Stimulated activated CD8-positive, alpha-beta memory T cell treated with anti-CD3 and anti-CD28 coated beads, Interleukin-15, amount 100 ng/mL, for 48 hours (primary cell): ENCODE measurements at regions not wholly inside any gene's neighbourhood (a gene's known extent, or its start where the extent isn't known, plus 50 kb on each side); places are given as distances from the start of the nearest gene placed in this dataset.

ENCODE experiments used
- DNase-seq, 2 donors: peaks; one replicate each; pipeline ENCODE4 v3.0.0-alpha.2; 2020; ENCODE audit warnings: low read depth in 2 of 2

DNA sequence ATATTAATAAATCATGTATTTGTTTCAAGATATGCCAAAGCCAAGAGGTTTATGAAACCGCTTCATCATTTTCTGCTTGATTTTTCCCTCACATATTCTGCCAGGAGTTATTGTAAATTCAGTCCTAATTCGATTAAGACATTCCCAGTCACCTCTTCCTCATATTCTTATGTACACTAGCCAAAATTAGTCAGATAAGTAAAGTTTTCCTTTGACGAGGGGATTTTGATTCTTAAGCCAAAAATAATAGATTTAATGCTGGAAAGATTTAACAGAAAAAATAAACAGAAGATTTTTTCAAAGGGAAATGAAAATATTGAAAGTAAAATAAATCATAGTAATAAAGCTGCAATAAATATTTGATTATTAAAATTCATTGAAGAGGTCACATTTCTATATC lies 51.0 kb upstream of the VEGFC start:
- DNase-seq: no peak

DNA sequence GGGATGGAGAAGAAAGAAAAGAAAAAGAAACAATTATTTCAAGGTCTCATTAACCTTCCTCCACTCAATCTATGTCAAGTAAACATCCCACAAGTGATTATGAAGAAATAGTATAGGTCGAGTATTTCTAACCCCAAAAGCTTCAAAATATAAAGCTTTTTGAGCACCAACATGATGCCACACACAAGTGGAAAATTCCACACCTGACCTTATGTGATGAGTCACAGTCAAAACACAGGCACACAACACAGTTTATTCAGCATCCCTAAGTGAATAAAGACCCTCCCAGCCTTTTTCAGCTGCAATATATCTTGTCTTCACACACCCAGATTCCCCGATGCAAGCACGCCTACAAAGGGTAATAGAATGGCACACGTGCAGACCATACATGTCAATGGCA lies 51.7 kb upstream of the VEGFC start:
- DNase-seq: no peak

DNA sequence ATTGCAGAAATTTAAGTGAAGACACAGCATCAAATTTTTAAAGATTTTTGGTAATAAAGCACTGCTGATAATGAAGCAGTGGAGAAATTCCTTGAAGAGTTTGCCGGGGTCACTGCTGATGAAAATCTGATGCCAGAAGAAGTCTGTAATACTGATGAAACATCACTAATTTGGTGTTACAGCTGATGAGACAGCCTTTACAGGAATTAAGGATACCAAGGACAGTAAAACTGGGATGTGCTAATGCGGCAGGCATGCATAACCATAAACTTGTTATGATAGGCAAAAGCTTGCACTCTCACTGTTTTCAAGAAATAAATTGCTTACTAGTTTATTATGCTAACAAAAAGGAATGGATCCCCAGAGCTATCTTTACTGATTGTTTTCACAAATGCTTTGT lies 52.9 kb upstream of the VEGFC start:
- DNase-seq: no peak

DNA sequence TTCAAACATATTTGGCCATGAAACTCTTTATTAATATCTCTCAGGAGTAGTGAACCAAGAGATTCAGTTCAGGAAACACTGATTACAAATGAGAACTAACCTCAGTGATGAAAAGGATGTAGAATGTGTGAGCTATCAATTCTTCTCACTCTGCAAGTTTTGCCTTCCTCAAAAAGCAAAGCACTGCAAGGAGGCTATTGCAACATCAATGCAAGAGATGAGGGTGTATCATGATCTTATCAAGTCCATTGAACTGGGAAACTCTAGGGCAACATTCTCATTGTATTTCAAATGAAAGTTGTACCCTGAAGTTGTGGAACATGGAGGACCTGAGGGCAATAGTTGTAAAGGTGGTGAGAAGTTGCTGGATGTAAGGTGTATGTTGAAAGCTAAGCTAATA lies 56.4 kb upstream of the VEGFC start:
- no peak for DNase-seq

DNA sequence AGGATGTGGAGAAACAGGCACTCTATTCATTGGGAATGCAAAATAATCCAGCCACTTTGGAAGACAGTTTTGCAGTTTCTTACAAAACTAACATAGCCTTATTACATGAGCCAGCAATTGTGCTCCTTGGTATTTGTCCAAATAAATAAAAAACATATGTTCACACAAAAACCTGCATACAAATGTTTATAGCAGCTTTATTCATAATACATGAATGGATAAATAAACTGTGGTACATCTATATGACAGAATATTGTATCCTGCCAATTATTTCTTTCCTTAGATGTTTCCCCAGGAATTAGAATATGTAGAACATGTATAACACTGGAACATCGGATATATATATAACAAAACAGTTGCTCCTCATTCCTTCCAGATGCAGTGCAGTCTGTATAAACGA lies 57.7 kb upstream of the VEGFC start:
- no peak for DNase-seq

DNA sequence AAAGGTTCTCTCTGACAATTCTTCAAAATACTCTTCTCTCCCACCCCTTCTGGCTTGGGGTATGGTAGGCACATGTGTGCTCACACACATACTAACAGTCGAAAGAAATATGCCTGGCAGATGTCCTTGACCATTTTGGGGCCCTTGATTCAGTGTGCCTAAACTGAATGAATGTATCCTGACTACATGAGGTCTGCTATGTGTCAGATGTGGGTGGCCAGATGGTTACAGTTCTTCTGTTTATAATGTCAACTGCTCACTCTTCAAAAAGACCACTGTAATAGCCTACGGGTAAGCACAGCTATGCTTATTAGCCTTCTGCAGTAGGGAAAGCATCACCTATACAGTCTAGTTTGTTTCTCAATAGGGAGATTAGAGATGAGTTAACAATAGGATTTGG lies 63.7 kb upstream of the VEGFC start:
- no peak for DNase-seq

DNA sequence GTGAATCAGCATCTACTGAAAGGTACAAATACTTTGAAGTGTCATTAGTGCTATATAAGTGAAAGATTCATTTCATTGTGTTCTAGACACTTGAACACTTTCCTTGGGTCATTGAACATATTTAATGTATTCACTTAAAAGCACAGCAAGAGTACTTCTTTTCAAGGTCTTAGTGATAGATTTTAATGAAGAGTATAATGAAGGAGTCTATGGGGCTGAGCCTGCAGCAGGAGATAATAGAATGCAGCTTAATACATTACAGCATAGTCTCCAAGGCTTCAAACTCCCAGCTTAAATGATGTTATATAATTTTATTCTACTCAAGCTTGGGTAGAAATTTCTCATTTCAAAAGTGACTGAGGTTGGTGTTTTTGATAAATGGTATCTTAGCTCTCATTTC lies 66.1 kb upstream of the VEGFC start:
- DNase-seq: no peak

DNA sequence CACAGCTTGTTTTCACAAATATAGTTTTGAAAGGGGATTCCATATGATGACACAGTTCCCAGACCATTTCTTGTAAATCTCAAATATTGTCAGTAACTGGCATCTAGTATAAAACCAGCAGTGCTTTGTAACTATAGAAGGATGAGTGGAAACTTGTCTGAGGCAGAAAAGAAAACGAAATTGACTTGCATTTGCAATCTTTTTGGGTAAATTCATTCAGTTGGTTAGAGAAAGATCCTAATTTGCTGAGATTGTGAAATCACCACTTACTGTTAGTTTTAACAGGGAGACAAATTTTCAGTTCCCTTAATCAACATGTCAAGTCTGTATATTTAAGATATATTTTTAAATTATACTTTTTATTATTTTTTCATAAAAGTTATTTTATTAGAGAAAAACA lies 71.5 kb upstream of the VEGFC start:
- no peak for DNase-seq

DNA sequence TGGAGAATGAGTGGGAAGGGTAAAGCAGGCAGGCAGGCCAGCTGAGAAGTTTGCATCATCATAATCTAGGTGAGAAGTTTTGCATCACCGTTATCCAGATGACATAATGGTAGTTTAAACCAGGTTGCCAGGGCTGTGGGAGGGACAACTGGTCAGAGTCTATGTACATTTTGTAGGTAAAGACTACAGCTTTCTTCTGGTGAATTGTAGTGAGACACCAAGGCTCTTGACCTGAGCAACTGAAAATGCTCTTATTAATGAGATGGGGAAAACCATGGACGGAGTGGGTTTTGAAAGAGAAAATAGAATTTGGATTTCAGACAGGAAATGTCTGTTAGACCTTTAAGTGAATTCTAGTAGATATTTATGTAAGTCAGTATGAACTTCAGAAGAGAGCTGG lies 76.0 kb upstream of the VEGFC start:
- no peak for DNase-seq

DNA sequence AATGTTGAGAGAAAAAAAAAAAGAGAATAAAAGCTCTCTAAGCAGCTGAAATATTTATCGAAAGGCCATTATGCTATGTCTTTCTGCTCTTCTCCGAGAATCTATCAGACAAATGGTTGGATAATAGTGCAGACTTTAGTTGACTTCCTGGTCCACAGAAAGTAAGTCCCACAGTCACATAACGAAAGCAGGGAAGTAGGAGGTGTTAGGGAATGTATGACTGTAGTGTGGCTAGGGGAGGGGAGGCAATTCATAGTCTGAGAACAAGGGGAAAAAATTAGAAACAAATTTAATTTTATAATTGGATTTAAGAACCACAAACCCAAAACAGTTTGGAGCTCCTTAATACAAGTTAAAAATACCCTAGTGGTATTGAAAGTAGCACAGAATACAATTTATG lies 79.7 kb upstream of the VEGFC start:
- DNase-seq: no peak

DNA sequence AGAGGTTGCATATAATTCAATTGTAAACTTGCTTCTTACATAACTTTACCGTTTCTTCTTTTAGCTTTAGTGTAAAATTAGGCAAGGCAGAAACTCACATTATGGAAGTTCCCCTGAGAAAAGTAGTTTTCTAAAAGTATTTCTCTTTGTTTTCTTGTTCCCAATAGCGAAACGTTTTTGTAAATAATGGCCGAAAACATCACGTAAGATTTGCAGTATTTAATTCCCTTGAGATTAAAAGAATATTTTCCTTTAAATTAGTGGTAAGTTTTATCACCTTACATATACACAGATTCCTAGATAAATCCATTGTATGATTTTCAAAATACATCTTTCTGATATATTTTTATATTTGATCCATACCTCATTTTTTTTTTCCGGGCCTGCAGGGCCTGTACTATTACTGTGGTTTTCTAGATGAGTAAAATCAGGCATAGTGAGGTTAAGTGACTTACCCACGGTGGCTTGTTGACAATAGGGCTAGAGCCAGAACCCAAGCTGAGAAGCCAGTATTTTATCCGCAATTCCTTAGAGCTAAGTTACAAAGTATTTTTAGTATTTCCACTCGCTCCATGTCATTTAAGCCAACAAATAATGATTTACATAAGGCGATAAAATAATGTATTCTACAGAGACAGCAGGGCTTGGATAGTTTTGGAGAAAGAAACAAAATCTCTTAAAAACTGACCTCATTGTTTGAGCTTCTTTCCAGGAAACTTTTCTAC lies 82.2 kb upstream of the VEGFC start:
- DNase-seq: no peak

DNA sequence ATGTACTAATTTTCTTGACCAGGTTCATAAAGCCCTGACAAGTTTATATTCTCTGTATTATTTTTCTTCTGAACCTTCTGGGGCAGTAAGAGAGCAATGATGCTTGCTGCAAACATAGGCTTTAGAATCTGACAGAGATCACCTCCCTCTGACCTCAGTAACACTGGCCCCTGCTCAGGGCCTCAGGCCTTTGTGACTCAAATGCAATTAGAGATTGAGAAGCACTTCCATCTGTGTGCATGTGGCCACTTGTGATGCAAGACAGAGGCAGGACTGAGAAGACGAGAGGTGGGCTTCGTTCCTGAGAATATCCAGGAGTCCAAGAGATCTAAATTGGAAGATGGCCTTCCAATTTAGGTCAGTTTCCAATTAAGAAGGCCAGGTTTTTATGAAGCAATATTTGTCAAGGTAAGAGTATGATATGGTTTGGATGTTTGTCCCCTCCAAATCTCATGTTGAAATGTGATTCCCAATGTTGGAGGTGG lies 82.8 kb upstream of the VEGFC start:
- no peak for DNase-seq

DNA sequence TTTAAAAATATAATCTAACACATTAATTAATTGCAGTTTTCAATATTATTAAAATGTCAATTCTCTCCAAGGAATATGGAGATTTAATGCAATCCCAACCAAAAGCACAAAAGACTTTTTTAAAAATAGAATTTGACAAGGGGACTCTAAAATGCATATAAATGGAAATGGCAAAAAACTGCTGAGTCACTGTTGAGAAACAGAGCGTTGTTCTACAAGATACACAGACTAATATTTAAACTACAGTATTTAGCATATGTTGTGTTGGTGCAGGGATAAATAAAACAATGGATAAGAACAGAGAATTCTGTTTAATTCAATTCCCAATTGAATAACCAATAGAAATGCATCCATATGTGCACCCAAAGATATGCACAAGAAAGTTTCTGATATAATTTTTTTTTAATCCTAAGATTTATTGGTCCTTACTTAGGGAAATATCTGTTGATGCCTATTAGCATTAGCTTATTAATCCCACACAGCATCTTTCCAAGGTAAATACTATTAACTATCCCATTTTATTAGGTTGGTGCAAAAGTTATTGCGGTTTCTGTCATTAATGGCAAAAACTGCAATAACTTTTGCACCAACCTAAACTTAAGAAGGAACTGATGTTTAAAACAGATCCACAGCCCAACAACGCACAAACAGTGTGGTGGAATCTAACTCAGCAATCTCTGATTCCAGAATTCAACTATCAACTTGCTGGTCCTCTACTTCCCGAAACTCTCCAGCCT lies 86.8 kb upstream of the VEGFC start:
- DNase-seq: no peak

DNA sequence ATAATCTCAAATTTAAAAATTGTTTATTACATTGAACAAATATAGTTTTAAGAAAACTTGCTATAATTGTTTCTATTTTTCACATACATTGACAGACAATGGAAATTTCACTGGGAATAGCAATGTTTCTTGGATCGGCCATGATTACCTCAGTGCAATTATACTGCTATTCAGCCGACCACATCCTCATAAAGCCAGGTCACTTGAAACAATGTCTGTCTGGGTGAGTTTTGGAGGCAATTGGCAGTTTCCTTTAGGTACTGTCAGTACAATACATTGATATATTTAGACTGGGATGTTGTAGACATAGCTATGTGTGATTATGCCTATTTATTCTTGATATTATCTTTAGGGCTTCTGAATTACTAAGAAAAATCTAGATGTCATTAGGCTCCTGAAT lies 89.5 kb upstream of the VEGFC start:
- no peak for DNase-seq

DNA sequence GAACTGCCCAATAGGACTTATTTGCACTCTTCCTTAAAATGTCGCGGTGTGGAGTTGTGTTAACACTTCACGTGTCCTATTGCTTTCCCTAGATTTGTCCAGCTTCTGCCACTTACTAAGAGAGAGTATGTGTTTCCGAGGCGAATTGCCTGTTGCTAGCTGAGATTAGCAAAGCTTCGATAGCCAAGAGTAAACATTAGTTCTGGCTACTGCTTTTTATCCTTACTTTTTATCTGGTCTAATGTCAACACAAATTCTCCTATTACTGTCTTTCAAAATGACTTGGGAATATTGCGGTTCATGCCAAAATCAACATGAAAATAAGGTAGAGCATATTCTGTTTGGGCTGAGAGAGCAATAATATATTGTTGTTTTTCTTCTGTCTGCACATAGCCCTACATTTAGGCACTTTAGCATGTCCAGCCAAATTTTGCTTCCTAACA lies 90.4 kb upstream of the VEGFC start:
- DNase-seq: no peak

DNA sequence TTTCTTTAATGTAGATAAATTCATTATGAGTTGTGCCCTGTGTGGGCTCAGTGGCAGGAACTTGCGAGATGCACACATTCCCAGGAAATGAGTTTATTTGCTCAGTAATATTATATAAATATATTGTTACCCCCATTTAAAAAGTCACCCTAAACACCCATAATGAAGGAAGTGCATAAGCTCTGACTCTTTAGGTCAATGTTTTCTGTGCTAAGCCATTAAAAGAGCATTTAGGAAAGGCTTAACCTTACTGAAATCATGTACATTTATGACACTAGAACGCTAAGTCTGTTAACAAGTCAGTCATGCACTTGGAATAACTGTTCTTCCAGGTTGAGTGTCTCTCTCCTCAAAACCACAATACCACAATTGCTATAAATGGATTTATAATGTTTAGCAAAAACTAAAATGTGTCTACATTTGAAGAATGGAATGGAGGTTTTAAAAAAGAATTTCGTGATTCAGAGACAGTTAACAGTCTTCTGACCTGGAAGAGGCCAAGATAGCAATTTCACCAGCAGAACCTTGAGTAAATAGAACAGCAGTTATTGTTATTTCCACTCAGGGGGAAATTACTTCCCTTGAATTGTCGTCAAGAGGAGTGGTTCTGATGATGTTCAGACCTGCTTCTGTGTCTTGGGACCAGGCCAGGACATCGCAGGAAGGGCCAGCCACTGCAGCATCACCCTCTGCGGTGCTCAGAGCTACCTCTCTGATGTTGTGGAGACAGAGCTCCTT lies 91.1 kb upstream of the VEGFC start:
- no peak for DNase-seq

DNA sequence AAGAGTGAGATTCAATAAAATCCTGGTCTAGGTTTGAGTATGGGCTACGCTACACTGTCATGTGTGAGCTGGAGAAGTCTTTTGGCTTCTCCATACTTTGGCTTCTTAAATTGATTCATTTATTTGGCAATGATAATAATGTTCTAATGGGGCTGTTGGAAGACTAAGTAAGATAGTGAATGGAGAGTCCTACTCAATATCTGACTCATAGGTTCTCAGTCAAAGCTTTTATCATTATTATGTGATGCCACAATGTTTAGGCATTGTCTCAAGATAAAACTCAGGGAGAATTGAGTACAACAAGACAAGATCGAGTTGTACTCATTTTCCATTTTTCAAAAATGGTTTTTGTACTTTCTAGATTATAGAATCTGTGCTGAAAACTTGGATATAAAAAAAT lies 92.5 kb upstream of the VEGFC start:
- DNase-seq: no peak

DNA sequence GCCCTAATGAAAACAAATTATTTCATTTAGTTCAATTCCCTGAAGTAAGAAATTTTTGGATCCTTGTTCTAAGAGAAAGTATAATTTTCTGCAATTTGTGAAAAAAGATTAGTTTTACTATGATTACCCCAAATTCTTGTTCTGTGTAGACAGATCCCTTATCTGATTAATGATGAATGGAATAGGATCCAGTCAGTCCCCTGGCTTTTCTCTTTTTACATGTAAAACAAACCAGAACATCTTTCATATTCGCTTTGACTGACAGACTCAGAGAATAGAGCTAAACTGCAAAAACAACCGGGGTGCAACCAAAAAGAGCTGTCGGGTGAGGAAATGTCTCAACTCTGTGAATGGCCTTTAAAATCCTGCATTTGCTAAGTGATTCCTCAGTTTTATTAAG lies 93.4 kb upstream of the VEGFC start:
- no peak for DNase-seq

DNA sequence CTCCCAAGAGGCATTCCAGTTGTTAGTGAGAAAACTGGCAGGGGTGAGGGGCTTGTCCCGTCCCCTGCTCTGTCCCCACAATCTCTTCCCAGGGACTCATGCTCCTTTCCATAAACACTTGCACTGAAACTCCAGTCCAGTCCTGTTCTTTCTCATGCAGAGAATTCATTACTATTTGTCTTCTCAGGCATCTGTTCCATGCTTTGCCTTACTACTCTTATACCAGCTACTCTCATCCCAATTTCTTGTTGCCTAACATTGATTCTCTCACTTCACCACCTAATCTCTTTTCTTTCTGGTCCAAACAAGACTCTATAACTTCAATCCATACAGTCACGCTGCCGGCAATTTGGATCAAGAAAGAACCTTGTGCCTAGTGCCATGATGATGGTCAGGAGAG lies 97.1 kb upstream of the VEGFC start:
- DNase-seq: no peak

DNA sequence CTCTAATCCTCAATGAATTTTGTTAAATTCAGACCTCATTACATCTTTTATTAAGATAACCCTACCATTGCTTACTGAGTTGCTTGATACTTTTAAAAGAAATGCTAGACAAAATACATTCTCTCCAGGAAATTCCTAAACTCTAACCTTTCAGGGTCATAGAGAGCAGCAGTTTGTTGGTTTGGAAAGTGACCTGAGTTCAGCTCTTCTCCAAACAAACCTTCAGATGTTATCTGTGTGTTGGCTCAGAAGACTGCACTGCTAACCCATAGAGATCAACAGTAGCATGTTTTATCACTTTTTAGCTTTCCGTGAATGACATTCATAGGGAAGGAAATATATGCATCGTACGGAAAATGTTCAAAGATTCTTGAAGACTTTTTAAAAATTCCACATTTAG lies 101.8 kb upstream of the VEGFC start:
- no peak for DNase-seq

DNA sequence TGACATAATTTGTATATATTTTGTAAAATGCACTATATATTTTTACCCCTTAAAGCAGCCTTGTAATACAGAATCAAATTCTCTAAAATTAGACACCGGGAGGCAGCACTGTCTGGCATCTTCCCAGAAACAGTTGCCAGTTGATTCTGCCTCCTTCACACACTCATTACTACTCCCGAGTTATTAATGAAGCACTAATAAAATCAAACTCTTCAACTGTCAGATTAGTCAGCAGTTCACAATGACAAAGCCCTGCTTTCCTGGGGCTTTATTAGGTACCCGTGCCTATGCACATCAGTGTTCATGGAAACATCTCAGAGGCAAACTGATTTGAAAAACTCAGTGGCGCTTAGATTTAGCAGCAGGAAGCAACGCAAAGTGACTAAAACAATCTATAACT lies 103.5 kb upstream of the VEGFC start:
- no peak for DNase-seq

DNA sequence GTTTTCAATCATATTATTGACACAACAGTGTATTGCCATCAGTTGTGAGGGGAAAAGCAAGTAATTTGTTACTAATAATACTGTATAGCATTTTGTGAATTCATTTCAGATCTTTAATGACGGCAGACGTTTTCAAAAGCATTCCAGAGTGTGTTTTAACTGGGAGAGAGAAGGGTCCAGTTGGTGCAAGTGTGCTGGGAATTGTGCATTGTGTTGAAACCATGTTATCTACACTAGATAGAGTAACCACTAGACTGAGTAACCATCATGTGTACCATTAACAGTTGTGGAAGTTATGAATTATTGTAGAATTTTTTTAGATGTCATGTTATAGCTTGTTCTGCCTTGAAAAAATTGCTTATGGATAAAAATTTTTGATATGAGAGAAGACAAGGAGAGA lies 104.5 kb upstream of the VEGFC start:
- DNase-seq: no peak

DNA sequence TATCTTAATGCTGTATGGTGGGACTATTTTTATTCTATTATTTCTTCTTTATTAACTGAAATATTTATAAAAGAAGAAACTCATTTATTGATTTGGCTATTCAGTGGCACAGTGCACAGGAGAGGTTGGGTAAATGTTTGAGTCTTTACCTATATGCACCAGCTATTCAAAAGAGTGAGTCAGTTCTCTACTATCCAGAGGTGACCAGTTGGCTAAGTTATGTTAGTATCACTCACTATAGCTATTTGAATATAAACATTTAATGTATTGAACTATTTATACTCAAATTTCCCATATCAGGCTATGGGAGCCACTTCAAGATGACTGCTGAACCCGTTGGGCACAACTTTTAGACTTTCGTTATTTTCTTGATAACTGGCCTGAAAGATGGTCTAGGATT lies 106.1 kb upstream of the VEGFC start:
- DNase-seq: no peak
